HEK293 (cell line): ENCODE measurements at regions not wholly inside any gene's neighbourhood (a gene's known extent, or its start where the extent isn't known, plus 50 kb on each side); places are given as distances from the start of the nearest gene placed in this dataset.

Source experiments
- FEZF1 ChIP-seq: fragments of 450-650 bp; formaldehyde crosslinking; IDR thresholded peaks from 2 replicates; pipeline ENCODE4 v1.5.1; 2016; ENCODE audit warnings: missing biosample characterization, missing genetic modification characterization
- HOXD13 ChIP-seq: sonication (generic); formaldehyde crosslinking; IDR thresholded peaks from 2 replicates; pipeline ENCODE4 v1.8.0; 2022; ENCODE audit warnings: missing genetic modification reagents, borderline replicate concordance
- IKZF3 ChIP-seq: fragments of 450-650 bp; IDR thresholded peaks from 2 replicates; pipeline ENCODE4 v1.5.0; 2018; ENCODE audit warnings: missing biosample characterization, mild to moderate bottlenecking, missing genetic modification characterization, moderate library complexity
- ZEB2 ChIP-seq: fragments of 450-650 bp; formaldehyde crosslinking; IDR thresholded peaks from 2 replicates; pipeline ENCODE4 v1.5.1; 2016; ENCODE audit warnings: missing biosample characterization, missing genetic modification characterization
- ZFP69B ChIP-seq: fragments of 450-650 bp; formaldehyde crosslinking; IDR thresholded peaks from 2 replicates; pipeline ENCODE4 v1.5.1; 2016; ENCODE audit warnings: missing biosample characterization, missing genetic modification characterization
- ZNF112 ChIP-seq: fragments of 450-650 bp; formaldehyde crosslinking; IDR thresholded peaks from 2 replicates; pipeline ENCODE4 v1.5.0; 2017; ENCODE audit warnings: missing biosample characterization, missing genetic modification characterization
- ZNF2 ChIP-seq: fragments of 450-650 bp; formaldehyde crosslinking; IDR thresholded peaks from 2 replicates; pipeline ENCODE4 v1.5.1; 2016; ENCODE audit warnings: missing biosample characterization, missing genetic modification characterization
- ZNF324 ChIP-seq: fragments of 450-650 bp; formaldehyde crosslinking; IDR thresholded peaks from 2 replicates; pipeline ENCODE4 v1.5.1; 2016; ENCODE audit warnings: missing biosample characterization, missing genetic modification characterization
- ZNF423 ChIP-seq: fragments of 450-650 bp; formaldehyde crosslinking; IDR thresholded peaks from 2 replicates; pipeline ENCODE4 v1.5.1; 2016; ENCODE audit warnings: missing biosample characterization, missing genetic modification characterization
- ZNF548 ChIP-seq: fragments of 450-650 bp; formaldehyde crosslinking; IDR thresholded peaks from 2 replicates; pipeline ENCODE4 v1.5.1; 2016; ENCODE audit warnings: missing biosample characterization, missing genetic modification characterization
- ZNF585B ChIP-seq: fragments of 450-650 bp; formaldehyde crosslinking; IDR thresholded peaks from 2 replicates; pipeline ENCODE4 v1.5.1; 2016; ENCODE audit warnings: missing biosample characterization, missing genetic modification characterization
- ZNF664 ChIP-seq: fragments of 450-650 bp; formaldehyde crosslinking; IDR thresholded peaks from 2 replicates; pipeline ENCODE4 v1.5.1; 2016; ENCODE audit warnings: missing biosample characterization, missing genetic modification characterization
- ZXDB ChIP-seq: fragments of 450-650 bp; formaldehyde crosslinking; IDR thresholded peaks from 2 replicates; pipeline ENCODE4 v1.5.1; 2016; ENCODE audit warnings: missing biosample characterization, missing genetic modification characterization
- TF ChIP-seq, protein P1 (sequence below): fragments of 450-650 bp; IDR thresholded peaks from 2 replicates; pipeline ENCODE4 v1.5.1; 2018; ENCODE audit warnings: missing biosample characterization, mild to moderate bottlenecking, missing genetic modification characterization
- TF ChIP-seq, protein P2 (sequence below): fragments of 450-650 bp; formaldehyde crosslinking; IDR thresholded peaks from 2 replicates; pipeline ENCODE4 v1.5.1; 2016; ENCODE audit warnings: missing biosample characterization, missing genetic modification characterization
- TF ChIP-seq, protein P3 (sequence below): fragments of 450-650 bp; formaldehyde crosslinking; IDR thresholded peaks from 2 replicates; pipeline ENCODE4 v1.5.1; 2016; ENCODE audit warnings: missing biosample characterization, missing genetic modification characterization, low read depth
- TF ChIP-seq, protein P4 (sequence below): fragments of 450-650 bp; formaldehyde crosslinking; IDR thresholded peaks from 2 replicates; pipeline ENCODE4 v1.5.1; 2017; ENCODE audit warnings: missing biosample characterization, missing genetic modification characterization
- TF ChIP-seq, protein P5 (sequence below): fragments of 450-650 bp; formaldehyde crosslinking; IDR thresholded peaks from 2 replicates; pipeline ENCODE4 v1.5.1; 2016; ENCODE audit warnings: missing biosample characterization, missing genetic modification characterization
- TF ChIP-seq, protein P6 (sequence below): fragments of 450-650 bp; formaldehyde crosslinking; IDR thresholded peaks from 2 replicates; pipeline ENCODE4 v1.5.1; 2017; ENCODE audit warnings: missing biosample characterization, missing genetic modification characterization
- TF ChIP-seq, protein P7 (sequence below): fragments of 450-650 bp; formaldehyde crosslinking; IDR thresholded peaks from 2 replicates; pipeline ENCODE4 v1.5.1; 2016; ENCODE audit warnings: missing biosample characterization, missing genetic modification characterization, borderline replicate concordance
- TF ChIP-seq, protein P8 (sequence below): fragments of 450-650 bp; formaldehyde crosslinking; optimal IDR thresholded peaks from 2 replicates; pipeline ENCODE3; 2016; ENCODE audit warnings: missing biosample characterization, mild to moderate bottlenecking, missing genetic modification characterization

DNA sequence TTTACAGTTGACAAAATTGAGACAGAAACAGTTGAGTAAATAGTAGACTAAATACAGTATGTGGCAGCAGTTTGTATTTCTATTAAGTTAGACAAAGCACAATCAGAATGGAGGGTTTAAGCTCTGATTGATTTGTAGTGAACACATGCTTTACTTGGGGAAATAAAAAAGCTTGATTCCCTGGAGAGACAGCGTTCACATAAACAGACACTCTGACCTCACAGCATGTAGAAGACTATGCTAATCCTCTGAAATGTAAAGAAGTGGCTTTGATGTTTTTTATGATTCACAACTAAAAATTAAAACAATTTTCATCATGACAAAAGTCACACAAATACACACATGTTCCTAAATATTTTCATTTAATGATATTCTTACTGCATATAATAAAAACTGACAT is 126.9 kb upstream of the FAM83B start (continued):
- TF ChIP-seq, protein P1, sequence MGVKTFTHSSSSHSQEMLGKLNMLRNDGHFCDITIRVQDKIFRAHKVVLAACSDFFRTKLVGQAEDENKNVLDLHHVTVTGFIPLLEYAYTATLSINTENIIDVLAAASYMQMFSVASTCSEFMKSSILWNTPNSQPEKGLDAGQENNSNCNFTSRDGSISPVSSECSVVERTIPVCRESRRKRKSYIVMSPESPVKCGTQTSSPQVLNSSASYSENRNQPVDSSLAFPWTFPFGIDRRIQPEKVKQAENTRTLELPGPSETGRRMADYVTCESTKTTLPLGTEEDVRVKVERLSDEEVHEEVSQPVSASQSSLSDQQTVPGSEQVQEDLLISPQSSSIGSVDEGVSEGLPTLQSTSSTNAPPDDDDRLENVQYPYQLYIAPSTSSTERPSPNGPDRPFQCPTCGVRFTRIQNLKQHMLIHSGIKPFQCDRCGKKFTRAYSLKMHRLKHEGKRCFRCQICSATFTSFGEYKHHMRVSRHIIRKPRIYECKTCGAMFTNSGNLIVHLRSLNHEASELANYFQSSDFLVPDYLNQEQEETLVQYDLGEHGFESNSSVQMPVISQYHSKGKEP (tag by site-specific recombination) = 0 out of 2 replicates have a peak, but pooled peaks have one; percentile 52
- TF ChIP-seq, protein P2, sequence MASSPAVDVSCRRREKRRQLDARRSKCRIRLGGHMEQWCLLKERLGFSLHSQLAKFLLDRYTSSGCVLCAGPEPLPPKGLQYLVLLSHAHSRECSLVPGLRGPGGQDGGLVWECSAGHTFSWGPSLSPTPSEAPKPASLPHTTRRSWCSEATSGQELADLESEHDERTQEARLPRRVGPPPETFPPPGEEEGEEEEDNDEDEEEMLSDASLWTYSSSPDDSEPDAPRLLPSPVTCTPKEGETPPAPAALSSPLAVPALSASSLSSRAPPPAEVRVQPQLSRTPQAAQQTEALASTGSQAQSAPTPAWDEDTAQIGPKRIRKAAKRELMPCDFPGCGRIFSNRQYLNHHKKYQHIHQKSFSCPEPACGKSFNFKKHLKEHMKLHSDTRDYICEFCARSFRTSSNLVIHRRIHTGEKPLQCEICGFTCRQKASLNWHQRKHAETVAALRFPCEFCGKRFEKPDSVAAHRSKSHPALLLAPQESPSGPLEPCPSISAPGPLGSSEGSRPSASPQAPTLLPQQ (tag by site-specific recombination) = no peak
- TF ChIP-seq ZNF324 (tag by site-specific recombination) (no peak), ZNF548 (tag by site-specific recombination) (no peak), FEZF1 (peak; percentile 73), ZNF664 (tag by site-specific recombination) (0 out of 2 replicates have a peak, but pooled peaks have one; percentile 9), ZEB2 (peak; percentile 64; the same call in 1 of the 2 replicates), ZNF2 (tag by site-specific recombination) (no peak), ZXDB (tag by site-specific recombination) (no peak), IKZF3 (tag by site-specific recombination) (0 out of 2 replicates have a peak, but pooled peaks have one; percentile 37), ZNF585B (no peak), ZNF112 (tag by site-specific recombination) (no peak), ZFP69B (tag by site-specific recombination) (no peak), ZNF423 (tag by site-specific recombination) (0 out of 2 replicates have a peak, but pooled peaks have one; percentile 36), HOXD13 (CRISPR knock-in tag) (no peak)
- TF ChIP-seq, protein P3, sequence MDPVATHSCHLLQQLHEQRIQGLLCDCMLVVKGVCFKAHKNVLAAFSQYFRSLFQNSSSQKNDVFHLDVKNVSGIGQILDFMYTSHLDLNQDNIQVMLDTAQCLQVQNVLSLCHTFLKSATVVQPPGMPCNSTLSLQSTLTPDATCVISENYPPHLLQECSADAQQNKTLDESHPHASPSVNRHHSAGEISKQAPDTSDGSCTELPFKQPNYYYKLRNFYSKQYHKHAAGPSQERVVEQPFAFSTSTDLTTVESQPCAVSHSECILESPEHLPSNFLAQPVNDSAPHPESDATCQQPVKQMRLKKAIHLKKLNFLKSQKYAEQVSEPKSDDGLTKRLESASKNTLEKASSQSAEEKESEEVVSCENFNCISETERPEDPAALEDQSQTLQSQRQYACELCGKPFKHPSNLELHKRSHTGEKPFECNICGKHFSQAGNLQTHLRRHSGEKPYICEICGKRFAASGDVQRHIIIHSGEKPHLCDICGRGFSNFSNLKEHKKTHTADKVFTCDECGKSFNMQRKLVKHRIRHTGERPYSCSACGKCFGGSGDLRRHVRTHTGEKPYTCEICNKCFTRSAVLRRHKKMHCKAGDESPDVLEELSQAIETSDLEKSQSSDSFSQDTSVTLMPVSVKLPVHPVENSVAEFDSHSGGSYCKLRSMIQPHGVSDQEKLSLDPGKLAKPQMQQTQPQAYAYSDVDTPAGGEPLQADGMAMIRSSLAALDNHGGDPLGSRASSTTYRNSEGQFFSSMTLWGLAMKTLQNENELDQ = no peak
- TF ChIP-seq, protein P4, sequence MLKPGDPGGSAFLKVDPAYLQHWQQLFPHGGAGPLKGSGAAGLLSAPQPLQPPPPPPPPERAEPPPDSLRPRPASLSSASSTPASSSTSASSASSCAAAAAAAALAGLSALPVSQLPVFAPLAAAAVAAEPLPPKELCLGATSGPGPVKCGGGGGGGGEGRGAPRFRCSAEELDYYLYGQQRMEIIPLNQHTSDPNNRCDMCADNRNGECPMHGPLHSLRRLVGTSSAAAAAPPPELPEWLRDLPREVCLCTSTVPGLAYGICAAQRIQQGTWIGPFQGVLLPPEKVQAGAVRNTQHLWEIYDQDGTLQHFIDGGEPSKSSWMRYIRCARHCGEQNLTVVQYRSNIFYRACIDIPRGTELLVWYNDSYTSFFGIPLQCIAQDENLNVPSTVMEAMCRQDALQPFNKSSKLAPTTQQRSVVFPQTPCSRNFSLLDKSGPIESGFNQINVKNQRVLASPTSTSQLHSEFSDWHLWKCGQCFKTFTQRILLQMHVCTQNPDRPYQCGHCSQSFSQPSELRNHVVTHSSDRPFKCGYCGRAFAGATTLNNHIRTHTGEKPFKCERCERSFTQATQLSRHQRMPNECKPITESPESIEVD (tag by site-specific recombination) = peak; percentile 84
- TF ChIP-seq, protein P5, sequence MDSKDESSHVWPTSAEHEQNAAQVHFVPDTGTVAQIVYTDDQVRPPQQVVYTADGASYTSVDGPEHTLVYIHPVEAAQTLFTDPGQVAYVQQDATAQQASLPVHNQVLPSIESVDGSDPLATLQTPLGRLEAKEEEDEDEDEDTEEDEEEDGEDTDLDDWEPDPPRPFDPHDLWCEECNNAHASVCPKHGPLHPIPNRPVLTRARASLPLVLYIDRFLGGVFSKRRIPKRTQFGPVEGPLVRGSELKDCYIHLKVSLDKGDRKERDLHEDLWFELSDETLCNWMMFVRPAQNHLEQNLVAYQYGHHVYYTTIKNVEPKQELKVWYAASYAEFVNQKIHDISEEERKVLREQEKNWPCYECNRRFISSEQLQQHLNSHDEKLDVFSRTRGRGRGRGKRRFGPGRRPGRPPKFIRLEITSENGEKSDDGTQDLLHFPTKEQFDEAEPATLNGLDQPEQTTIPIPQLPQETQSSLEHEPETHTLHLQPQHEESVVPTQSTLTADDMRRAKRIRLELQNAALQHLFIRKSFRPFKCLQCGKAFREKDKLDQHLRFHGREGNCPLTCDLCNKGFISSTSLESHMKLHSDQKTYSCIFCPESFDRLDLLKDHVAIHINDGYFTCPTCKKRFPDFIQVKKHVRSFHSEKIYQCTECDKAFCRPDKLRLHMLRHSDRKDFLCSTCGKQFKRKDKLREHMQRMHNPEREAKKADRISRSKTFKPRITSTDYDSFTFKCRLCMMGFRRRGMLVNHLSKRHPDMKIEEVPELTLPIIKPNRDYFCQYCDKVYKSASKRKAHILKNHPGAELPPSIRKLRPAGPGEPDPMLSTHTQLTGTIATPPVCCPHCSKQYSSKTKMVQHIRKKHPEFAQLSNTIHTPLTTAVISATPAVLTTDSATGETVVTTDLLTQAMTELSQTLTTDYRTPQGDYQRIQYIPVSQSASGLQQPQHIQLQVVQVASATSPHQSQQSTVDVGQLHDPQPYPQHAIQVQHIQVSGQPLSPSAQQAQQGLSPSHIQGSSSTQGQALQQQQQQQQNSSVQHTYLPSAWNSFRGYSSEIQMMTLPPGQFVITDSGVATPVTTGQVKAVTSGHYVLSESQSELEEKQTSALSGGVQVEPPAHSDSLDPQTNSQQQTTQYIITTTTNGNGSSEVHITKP = no peak
- TF ChIP-seq, protein P6, sequence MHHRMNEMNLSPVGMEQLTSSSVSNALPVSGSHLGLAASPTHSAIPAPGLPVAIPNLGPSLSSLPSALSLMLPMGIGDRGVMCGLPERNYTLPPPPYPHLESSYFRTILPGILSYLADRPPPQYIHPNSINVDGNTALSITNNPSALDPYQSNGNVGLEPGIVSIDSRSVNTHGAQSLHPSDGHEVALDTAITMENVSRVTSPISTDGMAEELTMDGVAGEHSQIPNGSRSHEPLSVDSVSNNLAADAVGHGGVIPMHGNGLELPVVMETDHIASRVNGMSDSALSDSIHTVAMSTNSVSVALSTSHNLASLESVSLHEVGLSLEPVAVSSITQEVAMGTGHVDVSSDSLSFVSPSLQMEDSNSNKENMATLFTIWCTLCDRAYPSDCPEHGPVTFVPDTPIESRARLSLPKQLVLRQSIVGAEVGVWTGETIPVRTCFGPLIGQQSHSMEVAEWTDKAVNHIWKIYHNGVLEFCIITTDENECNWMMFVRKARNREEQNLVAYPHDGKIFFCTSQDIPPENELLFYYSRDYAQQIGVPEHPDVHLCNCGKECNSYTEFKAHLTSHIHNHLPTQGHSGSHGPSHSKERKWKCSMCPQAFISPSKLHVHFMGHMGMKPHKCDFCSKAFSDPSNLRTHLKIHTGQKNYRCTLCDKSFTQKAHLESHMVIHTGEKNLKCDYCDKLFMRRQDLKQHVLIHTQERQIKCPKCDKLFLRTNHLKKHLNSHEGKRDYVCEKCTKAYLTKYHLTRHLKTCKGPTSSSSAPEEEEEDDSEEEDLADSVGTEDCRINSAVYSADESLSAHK = peak; percentile 71
- TF ChIP-seq, protein P7, sequence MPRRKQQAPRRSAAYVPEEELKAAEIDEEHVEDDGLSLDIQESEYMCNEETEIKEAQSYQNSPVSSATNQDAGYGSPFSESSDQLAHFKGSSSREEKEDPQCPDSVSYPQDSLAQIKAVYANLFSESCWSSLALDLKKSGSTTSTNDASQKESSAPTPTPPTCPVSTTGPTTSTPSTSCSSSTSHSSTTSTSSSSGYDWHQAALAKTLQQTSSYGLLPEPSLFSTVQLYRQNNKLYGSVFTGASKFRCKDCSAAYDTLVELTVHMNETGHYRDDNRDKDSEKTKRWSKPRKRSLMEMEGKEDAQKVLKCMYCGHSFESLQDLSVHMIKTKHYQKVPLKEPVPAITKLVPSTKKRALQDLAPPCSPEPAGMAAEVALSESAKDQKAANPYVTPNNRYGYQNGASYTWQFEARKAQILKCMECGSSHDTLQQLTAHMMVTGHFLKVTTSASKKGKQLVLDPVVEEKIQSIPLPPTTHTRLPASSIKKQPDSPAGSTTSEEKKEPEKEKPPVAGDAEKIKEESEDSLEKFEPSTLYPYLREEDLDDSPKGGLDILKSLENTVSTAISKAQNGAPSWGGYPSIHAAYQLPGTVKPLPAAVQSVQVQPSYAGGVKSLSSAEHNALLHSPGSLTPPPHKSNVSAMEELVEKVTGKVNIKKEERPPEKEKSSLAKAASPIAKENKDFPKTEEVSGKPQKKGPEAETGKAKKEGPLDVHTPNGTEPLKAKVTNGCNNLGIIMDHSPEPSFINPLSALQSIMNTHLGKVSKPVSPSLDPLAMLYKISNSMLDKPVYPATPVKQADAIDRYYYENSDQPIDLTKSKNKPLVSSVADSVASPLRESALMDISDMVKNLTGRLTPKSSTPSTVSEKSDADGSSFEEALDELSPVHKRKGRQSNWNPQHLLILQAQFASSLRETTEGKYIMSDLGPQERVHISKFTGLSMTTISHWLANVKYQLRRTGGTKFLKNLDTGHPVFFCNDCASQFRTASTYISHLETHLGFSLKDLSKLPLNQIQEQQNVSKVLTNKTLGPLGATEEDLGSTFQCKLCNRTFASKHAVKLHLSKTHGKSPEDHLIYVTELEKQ (tag by site-specific recombination) = peak; percentile 54; the same call in 1 of the 2 replicates
- TF ChIP-seq, protein P8, sequence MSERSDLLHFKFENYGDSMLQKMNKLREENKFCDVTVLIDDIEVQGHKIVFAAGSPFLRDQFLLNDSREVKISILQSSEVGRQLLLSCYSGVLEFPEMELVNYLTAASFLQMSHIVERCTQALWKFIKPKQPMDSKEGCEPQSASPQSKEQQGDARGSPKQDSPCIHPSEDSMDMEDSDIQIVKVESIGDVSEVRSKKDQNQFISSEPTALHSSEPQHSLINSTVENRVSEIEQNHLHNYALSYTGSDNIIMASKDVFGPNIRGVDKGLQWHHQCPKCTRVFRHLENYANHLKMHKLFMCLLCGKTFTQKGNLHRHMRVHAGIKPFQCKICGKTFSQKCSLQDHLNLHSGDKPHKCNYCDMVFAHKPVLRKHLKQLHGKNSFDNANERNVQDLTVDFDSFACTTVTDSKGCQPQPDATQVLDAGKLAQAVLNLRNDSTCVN (tag by site-specific recombination) = no peak
